ENCODE measurements at regions not wholly inside any gene's neighbourhood (a gene's known extent, or its start where the extent isn't known, plus 50 kb on each side); places are given as distances from the start of the nearest gene placed in this dataset.

- Histone ChIP-seq H3K36me3 (no peaks in the 10 kb centered on the region), H3K9me3 (no peaks in the 10 kb centered on the region), H3K4me1 (no peaks in the 10 kb centered on the region), H3K27me3 (no peaks in the 10 kb centered on the region), H3K27ac (no peak overlapping the region), H3K4me3 (no peak overlapping the region)
- ATAC-seq (ENCODE audit: low FRiP score in 2 of 2) (no peak), DNase-seq (no peak)
- no peak for TF ChIP-seq POLR2AphosphoS5 (IDR thresholded peaks at IDR 0.05)
- TF ChIP-seq EP300 (IDR thresholded peaks at IDR 0.05): no peak
- no peak for TF ChIP-seq CTCF (IDR thresholded peaks at IDR 0.05)
- TF ChIP-seq POLR2A (IDR thresholded peaks at IDR 0.05): no peak
- WGBS, 2 donors: 75 to 78% methylated on average over 7 of the region's 7 CpGs
These were observed 118.8 kb upstream of the TMPRSS15 start for GRCh38 chr21:18522181-18522972.

- no peaks in the 10 kb centered on the region for H3K4me1 ChIP-seq
- no peaks in the 10 kb centered on the region for H3K27me3 ChIP-seq
- TF ChIP-seq CTCF (IDR thresholded peaks at IDR 0.05) (no peak), POLR2AphosphoS5 (IDR thresholded peaks at IDR 0.05) (no peak), POLR2A (IDR thresholded peaks at IDR 0.05) (no peak), EP300 (IDR thresholded peaks at IDR 0.05) (no peak)
- ATAC-seq (ENCODE audit: low FRiP score in 2 of 2): no peak
- H3K27ac ChIP-seq: no peak overlapping the region
- WGBS, 2 donors: 45 to 52% methylated on average over 7 of the region's 7 CpGs
- no peaks in the 10 kb centered on the region for H3K9me3 ChIP-seq
- no peak for DNase-seq
- H3K36me3 ChIP-seq: no peaks in the 10 kb centered on the region
- H3K4me3 ChIP-seq: no peak overlapping the region
These were observed 120.7 kb upstream of the TMPRSS15 start for GRCh38 chr21:18524097-18524880.

GRCh38 chr21:18529254-18529653 lies 125.7 kb upstream of the TMPRSS15 start:
- DNase-seq (no peak), ATAC-seq (ENCODE audit: low FRiP score in 2 of 2) (no peak)
- Histone ChIP-seq H3K9me3 (no peaks in the 10 kb centered on the region), H3K4me3 (no peak overlapping the region), H3K27me3 (no peaks in the 10 kb centered on the region), H3K36me3 (no peaks in the 10 kb centered on the region), H3K4me1 (no peaks in the 10 kb centered on the region), H3K27ac (no peak overlapping the region)
- 26 to 48% methylated on average over 1 of the region's 1 CpG for WGBS, 2 donors
- TF ChIP-seq EP300 (IDR thresholded peaks at IDR 0.05): no peak
- TF ChIP-seq CTCF (IDR thresholded peaks at IDR 0.05): no peak
- no peak for TF ChIP-seq POLR2AphosphoS5 (IDR thresholded peaks at IDR 0.05)
- TF ChIP-seq POLR2A (IDR thresholded peaks at IDR 0.05): no peak

- ATAC-seq (ENCODE audit: low FRiP score in 2 of 2) (no peak), DNase-seq (no peak)
- no peaks in the 10 kb centered on the region for H3K27me3 ChIP-seq
- no peak overlapping the region for H3K27ac ChIP-seq
- 54 to 63% methylated on average over 2 of the region's 2 CpGs for WGBS, 2 donors
- H3K9me3 ChIP-seq: no peaks in the 10 kb centered on the region
- no peak overlapping the region for H3K4me3 ChIP-seq
- H3K4me1 ChIP-seq: no peaks in the 10 kb centered on the region
- TF ChIP-seq POLR2A (IDR thresholded peaks at IDR 0.05) (no peak), CTCF (IDR thresholded peaks at IDR 0.05) (no peak), POLR2AphosphoS5 (IDR thresholded peaks at IDR 0.05) (no peak), EP300 (IDR thresholded peaks at IDR 0.05) (no peak)
- H3K36me3 ChIP-seq: no peaks in the 10 kb centered on the region
These were observed 138.5 kb upstream of the TMPRSS15 start for GRCh38 chr21:18542081-18542480.
